ENCODE measurements at regions not wholly inside any gene's neighbourhood (a gene's known extent, or its start where the extent isn't known, plus 50 kb on each side); places are given as distances from the start of the nearest gene placed in this dataset.
A peak's percentile ranks its signal among the peaks of the same experiment; 100 is the strongest.

DNA sequence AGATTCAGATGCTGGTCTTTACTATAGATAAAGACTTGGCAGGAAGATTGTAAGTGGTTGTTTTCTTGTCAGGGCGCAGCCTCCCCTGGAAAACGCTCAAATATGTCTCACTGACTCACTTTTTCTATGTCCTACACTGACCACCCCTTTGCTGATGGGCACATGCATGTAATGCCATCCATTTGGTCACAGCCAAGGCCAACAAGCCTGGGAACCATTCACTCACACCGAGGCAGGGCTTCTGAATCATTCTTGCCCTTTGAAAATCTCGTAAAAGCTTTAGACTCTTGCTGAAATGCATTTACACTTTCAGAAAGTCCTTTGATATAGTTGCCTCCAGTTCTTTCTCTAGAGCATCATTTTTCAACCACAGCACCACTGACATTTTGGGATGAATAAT is 249.4 kb downstream of the ACTL7B start:
- DNase-seq: no peak

- DNase-seq: no peak
Measured at GRCh38 chr9:108603141-108603540, 252.6 kb downstream of the ACTL7B start.

DNA sequence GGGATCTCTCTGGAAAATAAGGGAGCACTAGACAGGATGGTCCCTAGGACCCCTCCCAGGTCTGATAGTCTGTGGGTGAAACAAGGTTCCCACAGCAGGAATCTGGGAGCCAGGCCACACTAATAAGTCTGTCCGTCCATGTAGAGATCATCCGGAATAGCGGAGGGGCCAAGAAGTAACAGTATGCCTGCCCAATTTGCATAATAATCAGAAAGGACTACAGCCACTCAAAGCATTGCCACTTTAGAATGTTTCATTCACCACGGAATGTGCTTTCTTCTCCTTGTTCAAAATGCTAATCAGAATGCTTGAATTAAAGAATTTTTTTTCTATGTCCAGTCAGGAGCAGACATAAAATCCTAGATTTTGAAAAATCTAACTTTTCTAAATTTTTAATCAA is 254.9 kb downstream of the ACTL7B start:
- no peak for DNase-seq

DNA sequence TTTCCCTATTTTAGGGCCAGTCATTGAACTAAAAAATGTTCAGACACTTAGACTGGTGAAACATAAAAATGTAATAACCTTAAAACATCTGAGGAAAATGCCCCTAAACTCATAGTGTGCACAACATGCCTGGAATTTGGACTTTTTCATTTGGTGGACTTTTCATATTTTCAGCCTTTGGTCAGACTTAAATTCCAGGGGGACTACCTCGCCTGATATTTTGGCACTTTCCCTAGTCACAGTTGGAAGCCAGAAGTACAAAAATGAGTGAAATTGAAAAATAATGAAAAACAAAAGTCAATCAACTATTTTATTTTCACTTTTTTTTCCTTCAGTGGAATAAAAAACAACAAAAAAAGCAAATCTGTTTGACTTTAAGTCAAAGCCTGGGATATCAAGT is 256.2 kb downstream of the ACTL7B start:
- DNase-seq: no peak

DNA sequence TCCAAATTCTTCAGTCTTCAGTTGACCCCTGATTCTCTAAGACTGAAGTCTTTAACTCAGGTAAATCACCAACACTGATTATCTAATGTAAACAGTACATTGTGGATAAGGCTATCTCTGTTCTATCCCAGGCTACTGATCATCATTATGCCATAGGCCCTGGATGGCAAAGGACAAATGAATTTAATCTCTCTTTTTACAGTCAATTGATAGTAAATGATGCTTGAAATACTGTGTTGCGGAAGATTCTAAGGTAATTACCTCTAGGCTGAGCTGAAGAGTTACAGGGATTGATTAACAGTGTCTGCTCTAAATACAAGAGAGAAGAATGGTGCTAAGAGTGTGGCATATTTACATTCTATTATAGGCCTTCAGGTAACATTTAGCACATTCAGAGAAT is 264.7 kb downstream of the ACTL7B start:
- no peak for DNase-seq

- DNase-seq: no peak
Measured at GRCh38 chr9:108588246-108588645, 267.5 kb downstream of the ACTL7B start.

DNA sequence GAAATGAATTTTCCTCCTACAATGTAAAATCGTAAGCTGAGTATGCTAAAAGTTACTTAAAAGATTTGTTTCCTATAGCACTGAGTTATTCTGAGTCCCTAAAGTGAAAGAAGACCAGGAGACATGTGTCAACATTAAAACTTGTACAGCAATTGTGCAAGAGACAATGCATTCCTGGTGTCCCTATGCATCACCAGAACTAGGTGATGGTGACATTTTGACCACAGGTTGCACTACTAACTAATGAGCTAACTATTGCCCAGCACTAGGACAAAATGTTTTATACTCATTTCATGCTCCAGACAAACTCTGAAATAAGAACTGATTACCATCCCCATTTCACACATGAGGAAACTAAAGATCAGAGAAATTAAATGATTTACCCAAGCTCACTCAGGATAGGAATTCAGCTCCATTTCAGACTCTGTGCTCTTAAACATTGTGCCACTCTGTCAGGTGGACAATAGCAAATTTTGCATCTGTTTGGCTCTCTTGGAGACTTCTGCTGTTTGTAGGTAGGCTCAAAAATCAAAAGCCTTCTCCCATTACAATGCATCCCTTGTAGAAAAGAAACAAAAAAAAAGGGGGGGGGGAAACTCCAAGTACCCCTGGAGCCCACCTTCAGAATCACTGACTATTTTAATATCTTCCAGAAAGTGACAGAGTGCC is 269.2 kb downstream of the ACTL7B start:
- no peak for DNase-seq

DNA sequence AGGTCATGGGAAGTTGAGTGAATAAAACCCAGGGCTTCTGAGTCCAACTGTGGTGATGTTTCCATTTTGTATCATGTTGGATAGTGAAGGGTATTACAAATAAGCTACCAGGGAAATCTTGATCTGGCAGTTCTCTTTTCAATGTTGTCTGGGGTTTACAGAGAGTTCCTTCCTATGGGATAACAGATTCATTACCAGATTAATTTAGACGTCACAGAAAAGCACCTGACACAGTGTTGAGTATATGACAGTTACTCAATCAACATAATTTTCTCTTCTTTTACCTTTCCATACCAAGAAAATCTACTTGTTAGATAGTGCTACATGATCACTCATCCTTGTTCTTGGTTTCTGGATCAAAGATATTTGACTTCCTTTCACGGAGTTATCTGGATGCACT is 270.9 kb downstream of the ACTL7B start:
- DNase-seq: no peak

DNA sequence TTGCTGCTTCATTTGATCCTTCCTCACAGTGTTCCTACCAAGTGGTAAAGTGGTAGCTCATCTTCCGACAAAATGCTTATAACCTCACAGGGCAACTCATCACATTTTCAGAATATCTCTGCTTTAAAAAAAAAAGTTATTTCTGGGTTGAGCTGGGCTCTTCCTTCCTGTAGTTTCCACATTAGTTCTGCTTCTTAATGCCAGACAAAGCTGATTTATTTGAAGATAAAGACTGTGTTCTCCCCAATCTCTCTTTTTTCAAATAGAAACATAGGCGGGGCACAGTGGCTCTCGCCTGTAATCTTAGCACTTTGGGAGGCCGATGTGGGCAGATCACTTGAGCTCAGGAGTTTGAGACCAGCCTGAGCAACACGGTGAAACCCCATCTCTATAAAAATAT is 273.1 kb downstream of the ACTL7B start:
- DNase-seq: no peak

DNA sequence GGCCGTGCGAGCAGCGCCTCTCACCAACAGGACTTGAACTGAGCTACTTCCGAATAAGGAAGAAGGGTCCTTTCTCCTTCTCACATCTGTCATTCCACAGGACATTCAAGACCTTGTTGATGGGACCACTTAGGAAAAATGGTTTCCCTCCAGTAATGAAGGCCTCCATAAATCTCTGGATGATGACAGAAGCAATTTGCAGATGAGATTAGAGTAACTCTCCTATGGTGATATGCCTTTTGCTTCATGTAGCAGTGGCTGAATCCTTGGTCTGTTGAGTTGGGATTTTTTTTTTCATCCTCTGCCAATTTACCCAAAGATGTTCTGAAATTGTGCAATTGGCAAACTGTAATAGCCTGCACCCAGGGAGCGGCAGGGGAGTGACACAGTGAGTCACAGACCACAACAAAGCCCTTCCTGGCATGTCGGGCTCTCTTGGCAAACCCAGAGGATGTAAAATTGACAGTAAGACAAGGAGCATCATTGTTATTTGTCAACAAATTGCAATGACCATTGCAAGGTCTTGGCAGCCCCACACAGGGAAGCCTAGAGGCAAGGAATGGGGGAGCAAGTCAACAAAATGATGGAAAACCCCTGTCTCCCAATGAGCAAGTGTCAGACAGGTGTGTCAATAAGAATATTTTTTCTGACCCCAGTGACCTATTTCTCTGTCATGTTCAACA is 275.9 kb downstream of the ACTL7B start:
- DNase-seq: no peak

DNA sequence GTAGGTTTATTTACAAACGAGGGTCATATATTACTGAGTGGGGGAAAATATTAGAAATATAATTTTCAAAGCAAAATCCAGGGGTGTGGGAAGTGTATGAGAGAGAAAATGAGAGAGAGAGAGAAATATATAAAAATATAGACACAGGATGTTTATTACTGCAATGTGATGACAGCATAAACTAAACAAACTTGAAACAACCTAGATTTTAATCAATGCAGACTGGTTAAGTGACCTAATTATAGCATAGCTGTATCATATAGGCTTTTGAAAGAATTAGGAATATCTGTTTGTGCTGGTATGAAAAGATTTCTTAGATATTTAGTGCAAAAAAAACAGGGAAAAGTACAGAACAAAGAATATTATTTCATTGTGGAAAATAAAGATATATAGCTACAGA is 280.5 kb downstream of the ACTL7B start:
- no peak for DNase-seq

DNA sequence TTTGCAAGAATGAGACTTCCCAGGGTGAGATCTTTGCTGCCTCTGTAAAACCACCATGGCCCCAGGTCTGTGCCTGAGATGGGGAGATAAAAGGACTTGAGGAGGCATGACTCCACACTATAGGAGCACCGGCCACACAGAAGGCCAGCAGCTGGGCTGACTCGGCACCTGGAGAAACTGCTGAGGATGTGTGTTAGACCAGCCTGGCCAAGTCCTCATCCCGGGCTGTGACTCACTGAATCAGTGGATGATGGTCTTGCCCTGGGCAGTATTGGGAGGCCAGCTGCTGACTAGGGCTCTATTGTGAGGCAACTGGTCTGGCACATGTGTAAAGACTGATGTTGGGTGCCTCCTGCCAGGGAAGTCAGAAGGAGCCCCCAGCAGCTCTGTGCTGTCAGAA is 286.2 kb downstream of the ACTL7B start:
- DNase-seq: no peak

DNA sequence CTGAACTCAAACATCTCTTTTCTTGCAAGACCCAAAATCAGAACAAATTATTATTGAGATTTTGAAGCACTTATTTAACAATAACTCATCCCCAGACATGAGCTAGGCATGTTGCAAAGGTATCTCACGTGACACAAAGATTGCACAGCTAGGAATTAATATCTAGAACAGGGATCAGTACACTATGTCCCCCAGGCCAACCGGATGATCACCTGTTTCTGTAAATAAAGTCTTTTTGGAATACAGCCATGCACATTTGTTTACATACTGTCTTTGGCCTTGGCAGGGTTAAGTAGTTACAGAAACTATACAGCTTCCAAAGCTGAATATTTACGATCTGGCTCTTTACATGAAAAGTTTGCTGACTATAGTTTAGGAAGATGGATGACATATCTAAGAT is 287.7 kb downstream of the ACTL7B start:
- DNase-seq: no peak

DNA sequence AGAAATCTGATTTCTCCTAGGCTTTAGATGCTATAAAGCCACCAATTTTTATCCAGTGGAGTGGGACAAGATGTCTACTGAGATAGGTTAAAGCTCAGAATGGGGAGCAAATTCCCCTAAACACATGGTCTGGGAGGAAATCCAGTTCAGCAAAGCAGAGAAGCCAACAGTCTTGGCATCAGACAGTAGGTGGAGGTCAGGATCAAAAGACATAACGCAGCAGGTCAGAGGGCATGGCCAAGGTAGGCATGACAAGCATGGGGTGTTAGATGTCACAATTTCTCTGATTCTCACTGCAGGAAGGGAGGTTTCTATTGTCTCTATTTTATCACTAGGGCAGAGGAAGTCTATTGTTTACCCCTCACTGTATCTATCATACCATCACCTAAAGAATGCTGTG is 288.2 kb downstream of the ACTL7B start:
- DNase-seq: no peak

- peak; percentile 42 for DNase-seq
Measured at GRCh38 chr9:108565651-108566378, 290.0 kb downstream of the ACTL7B start.

GRCh38 chr9:108562176-108562575 is 293.6 kb downstream of the ACTL7B start:
- no peak for DNase-seq

- DNase-seq: no peak
Measured at GRCh38 chr9:108559432-108559831, 296.4 kb downstream of the ACTL7B start.

- no peak for DNase-seq
Measured at GRCh38 chr9:108554831-108555230, 301.0 kb downstream of the ACTL7B start.

GRCh38 chr9:108553111-108553635 is 302.6 kb downstream of the ACTL7B start:
- DNase-seq: no peak

DNA sequence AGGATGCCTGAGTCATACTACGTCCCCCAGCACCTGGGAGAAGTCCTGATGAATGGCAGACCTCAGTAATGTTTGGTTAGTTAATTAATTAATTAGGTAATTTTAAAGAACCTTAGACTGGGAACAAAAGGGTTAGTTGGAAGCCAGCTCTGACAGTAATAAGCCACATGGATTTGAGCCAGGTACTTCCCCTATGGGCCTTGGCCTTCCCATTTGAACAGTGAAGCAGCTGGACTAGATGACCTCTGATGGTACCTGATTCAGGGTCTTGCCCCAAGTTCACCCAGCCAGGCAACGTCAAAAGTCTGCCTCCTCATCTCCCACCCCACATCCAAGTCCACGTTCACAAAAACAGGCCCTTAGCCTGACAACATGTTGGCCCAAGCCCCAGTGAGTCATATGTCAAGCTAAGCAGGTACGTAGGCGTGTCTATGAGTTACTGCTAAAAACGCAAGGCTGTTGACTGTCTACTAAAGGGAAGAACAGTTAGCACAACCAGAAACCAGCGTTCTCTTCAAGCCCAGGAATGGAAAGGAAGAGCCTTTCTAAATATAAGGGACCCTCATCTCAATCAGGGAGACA is 303.2 kb downstream of the ACTL7B start:
- no peak for DNase-seq

DNA sequence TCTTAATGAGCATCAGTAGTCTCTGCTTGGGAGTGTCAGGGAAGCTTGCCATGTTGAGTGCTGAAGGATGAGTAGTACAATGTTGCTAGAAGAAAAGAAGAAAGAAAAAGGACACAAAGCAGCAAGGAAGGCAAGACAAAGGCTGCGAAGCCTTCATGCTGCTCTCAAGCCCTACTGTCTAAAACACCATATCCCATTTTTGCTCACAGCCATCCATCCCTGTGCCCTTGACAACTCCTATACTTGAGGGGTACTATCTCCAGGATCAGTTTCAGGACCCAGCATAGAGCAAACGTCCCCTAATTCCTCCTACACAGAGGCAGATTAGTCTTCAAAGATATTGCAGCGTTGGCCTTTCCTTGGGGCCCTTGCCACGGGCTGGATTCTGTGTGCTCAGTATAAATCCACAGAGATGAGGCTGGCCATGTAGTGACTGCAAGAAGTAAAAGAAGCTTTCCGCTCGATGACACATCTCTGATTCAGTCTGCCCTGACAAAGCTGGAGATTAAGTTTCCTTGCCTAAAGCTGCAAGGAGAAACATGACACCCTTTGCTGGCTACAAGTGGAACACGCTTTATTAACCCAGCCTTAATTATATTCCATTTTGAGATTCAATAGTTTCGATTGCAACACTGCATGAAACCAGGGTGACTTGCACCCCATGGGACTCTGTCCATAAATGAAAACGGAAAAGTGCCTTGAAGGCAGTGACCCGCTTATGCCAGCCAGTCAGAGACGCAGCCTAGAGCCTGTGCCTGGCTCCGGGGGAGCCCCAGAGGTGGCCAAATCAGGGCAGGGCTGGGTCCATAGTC is 304.6 kb downstream of the ACTL7B start:
- DNase-seq: peak; percentile 19

DNA sequence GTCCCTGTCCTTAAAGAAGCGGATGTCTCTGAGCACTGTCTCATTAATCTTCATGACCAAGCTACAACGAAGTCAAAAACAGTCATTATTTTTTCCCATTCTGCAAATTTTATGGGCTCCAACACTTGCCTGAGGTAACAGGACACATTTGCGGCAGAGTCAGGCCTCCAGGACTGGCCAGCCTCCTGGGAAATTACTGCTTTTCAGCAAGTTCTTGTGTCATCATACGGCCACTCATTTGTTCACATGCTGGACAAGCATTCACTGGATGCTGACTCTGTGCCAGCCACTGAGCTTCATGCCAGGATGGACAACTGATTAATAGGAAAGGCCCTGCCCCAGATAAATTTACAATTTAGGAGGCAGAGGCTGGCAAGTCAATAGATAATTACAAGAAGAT is 305.7 kb downstream of the ACTL7B start:
- DNase-seq: no peak
